ENCODE measurements at regions not wholly inside any gene's neighbourhood (a gene's known extent, or its start where the extent isn't known, plus 50 kb on each side); places are given as distances from the start of the nearest gene placed in this dataset.
"Not testable (repeated sequence)": the region's sequence is repeated elsewhere in the genome, so short reads cannot be mapped to it uniquely, and the experiment has no call there.

DNA sequence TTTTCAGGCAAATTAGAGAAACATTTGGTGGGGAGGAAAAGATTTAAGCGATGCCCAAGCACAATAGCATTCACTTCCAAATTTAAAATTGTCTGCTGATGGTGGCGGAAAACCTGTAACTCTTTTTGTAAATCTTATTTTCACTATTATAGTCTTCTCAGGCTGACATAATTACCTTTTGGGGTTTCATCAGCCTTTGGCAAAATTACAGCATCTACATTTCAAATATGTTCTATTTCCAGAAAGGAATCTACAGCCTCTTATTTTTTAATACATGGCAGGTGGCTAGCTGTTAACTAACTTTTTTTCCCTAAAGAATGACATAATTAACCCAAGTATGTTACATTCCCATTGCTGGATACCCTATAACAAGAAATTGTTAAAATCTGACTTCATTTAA, 391.5 kb upstream of the CCDC54 start:
- CTCF ChIA-PET: interaction anchor here (0.6 kb wide), 1 partner anchor 12 kb away, joined by 3 read pairs; no protein-coding TSS in a partner anchor
- no peak for DNase-seq (ENCODE audit: low read depth)
- TF ChIP-seq, protein P1, sequence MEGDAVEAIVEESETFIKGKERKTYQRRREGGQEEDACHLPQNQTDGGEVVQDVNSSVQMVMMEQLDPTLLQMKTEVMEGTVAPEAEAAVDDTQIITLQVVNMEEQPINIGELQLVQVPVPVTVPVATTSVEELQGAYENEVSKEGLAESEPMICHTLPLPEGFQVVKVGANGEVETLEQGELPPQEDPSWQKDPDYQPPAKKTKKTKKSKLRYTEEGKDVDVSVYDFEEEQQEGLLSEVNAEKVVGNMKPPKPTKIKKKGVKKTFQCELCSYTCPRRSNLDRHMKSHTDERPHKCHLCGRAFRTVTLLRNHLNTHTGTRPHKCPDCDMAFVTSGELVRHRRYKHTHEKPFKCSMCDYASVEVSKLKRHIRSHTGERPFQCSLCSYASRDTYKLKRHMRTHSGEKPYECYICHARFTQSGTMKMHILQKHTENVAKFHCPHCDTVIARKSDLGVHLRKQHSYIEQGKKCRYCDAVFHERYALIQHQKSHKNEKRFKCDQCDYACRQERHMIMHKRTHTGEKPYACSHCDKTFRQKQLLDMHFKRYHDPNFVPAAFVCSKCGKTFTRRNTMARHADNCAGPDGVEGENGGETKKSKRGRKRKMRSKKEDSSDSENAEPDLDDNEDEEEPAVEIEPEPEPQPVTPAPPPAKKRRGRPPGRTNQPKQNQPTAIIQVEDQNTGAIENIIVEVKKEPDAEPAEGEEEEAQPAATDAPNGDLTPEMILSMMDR (IDR thresholded peaks at IDR 0.05; ENCODE audit: insufficient read depth, low read depth, low read length): no peak
- H3K4me3 ChIP-seq (ENCODE audit: low read depth, low read length): no peak overlapping the region
- no peaks in the 10 kb centered on the region for H3K27me3 ChIP-seq (ENCODE audit: control insufficient read depth, insufficient read depth, low read length)
- POLR2A ChIA-PET: no interaction called here
- H3K36me3 ChIP-seq (ENCODE audit: control insufficient read depth, insufficient read depth, low read length): no peaks in the 10 kb centered on the region

DNA sequence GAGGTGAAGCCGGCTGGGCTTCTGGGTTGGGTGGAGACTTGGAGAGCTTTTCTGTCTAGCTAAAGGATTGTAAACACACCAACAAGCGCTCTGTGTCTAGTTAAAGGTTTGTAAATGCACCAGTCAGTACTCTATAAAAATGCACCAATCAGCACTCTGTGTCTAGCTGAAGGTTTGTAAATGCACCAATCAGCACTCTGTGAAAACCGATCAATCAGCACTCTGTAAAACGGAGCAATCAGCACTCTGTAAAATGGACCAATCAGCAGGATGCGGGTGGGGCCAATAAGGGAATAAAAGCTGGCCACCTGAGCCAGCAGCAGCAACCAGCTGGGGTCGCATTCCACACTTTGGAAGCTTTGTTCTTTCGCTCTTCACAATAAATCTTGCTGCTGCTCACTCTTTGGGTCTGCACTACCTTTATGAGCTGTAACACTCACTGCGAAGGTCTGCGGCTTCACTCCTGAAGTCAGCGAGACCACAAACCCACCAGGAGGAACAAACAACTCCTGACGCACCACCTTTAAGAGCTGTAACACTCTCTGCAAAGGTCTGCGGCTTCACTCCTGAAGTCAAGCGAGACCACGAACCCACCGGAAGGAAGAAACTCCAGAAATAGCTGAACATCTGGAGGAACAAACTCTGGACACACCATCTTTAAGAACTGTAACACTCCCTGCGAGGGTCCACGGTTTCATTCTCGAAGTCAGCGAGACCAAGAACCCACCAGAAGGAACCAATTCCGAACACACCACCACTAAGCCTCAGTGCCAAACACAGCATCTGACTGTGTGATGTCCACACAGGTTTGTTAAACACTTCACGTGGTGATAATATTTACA, 378.2 kb upstream of the CCDC54 start:
- H3K4me3 ChIP-seq (ENCODE audit: low read depth, low read length); H3K27me3 ChIP-seq (ENCODE audit: control insufficient read depth, insufficient read depth, low read length); DNase-seq (ENCODE audit: low read depth); POLR2A ChIA-PET; H3K36me3 ChIP-seq (ENCODE audit: control insufficient read depth, insufficient read depth, low read length); CTCF ChIA-PET: not testable (repeated sequence)

DNA sequence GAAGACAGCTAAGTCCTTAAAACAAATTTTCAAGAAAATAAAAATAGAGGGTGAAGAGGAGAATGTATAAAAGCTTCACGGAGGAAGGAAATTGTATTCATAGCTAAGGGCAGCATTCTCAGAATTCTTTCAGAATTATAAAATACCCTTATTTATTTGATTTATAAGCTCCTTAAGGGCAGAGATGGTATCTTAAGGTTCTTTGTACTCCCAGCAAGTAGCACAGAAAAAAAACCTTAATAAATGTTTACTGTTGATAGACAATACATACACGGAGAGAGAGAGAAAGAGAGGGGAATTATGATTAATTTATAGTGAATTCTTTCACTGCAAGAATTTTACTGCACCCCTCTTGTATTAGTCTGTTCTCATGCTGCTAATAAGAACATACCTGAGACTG, 375.6 kb upstream of the CCDC54 start:
- CTCF ChIA-PET: no interaction called here
- peak; percentile 49 for DNase-seq (ENCODE audit: low read depth)
- POLR2A ChIA-PET: interaction anchor here (0.7 kb wide), 1 partner anchor 56 kb away, joined by 3 read pairs; no protein-coding TSS in a partner anchor
- Histone ChIP-seq H3K36me3 (ENCODE audit: control insufficient read depth, insufficient read depth, low read length) (no peaks in the 10 kb centered on the region), H3K27me3 (ENCODE audit: control insufficient read depth, insufficient read depth, low read length) (no peaks in the 10 kb centered on the region), H3K4me3 (ENCODE audit: low read depth, low read length) (no peak overlapping the region)
- TF ChIP-seq, protein P1 (IDR thresholded peaks at IDR 0.05; ENCODE audit: insufficient read depth, low read depth, low read length): no peak

DNA sequence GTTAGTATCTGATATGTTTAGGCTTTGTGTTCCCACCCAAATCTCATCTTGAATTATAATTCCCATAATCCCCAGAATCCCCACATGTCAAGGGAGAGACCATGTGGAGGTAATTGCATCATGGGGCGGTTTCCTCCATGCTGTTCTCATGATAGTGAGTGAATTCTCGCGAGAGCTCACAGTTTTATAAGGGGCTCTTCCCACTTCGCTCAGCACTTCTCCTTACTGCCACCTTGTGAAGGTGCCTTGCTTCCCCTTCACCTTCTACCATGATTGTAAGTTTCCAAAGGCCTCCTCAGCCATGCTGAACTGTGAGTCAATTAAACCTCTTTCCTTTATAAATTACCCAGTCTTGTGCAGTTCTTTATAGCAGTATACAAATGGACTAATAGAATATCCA, 371.9 kb upstream of the CCDC54 start:
- POLR2A ChIA-PET: not testable (repeated sequence)
- CTCF ChIA-PET: interaction anchor here (0.7 kb wide), 1 partner anchor 247 kb away, joined by 3 read pairs; no protein-coding TSS in a partner anchor

DNA sequence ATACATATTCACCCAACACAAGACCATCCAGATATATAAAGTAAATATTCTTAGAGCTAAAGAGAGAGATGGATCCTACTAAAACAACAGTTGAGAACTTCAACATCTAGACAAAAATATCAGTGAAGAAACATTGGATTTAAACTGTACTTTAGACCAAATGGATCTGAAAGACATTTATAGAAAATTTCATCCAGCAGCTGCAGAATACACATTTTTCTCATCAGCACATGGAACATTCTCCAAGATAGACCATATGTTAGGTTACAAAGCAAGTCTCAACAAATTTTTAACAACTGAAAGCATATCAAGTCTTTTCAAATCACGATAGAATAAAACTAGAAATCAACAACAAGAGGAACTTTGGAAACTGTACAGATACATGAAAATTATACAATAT, 369.0 kb upstream of the CCDC54 start:
- CTCF ChIA-PET: no interaction called here
- DNase-seq (ENCODE audit: low read depth): no peak
- POLR2A ChIA-PET: no interaction called here

More for the DNA sequence above, 371.9 kb upstream of the CCDC54 start:
- not testable (repeated sequence) for DNase-seq (ENCODE audit: low read depth); H3K4me3 ChIP-seq (ENCODE audit: low read depth, low read length); H3K36me3 ChIP-seq (ENCODE audit: control insufficient read depth, insufficient read depth, low read length); H3K27me3 ChIP-seq (ENCODE audit: control insufficient read depth, insufficient read depth, low read length)

DNA sequence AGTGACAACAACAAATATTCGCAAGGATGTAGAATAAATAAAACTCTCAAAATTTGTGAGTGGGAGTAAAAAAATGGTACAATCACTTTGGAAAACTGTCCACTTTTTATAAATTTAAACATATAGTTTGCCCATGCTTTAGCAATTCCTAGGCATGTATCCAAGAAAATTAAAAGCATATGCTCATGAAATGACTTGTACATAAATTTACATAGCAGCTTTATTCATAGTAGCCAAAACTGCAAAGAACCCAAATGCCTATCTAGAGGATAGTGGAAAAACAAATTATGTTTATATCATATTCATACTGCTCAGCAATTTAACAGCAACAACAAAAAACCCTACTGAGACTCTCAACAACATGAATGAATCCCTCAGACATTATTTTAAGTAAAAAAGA, 363.6 kb upstream of the CCDC54 start:
- H3K36me3 ChIP-seq (ENCODE audit: control insufficient read depth, insufficient read depth, low read length): no peaks in the 10 kb centered on the region
- POLR2A ChIA-PET: no interaction called here
- TF ChIP-seq, protein P1 (IDR thresholded peaks at IDR 0.05; ENCODE audit: insufficient read depth, low read depth, low read length): no peak

More for the DNA sequence above, 369.0 kb upstream of the CCDC54 start:
- TF ChIP-seq, protein P1 (IDR thresholded peaks at IDR 0.05; ENCODE audit: insufficient read depth, low read depth, low read length): no peak
- H3K4me3 ChIP-seq (ENCODE audit: low read depth, low read length): no peak overlapping the region
- no peaks in the 10 kb centered on the region for H3K27me3 ChIP-seq (ENCODE audit: control insufficient read depth, insufficient read depth, low read length)
- H3K36me3 ChIP-seq (ENCODE audit: control insufficient read depth, insufficient read depth, low read length): no peaks in the 10 kb centered on the region

More for the DNA sequence above, 363.6 kb upstream of the CCDC54 start:
- H3K27me3 ChIP-seq (ENCODE audit: control insufficient read depth, insufficient read depth, low read length): no peaks in the 10 kb centered on the region
- H3K4me3 ChIP-seq (ENCODE audit: low read depth, low read length): no peak overlapping the region
- no peak for DNase-seq (ENCODE audit: low read depth)
- CTCF ChIA-PET: no interaction called here
